HepG2 (cell line): ENCODE measurements at regions not wholly inside any gene's neighbourhood (a gene's known extent, or its start where the extent isn't known, plus 50 kb on each side); places are given as distances from the start of the nearest gene placed in this dataset.

Source experiments
- BCL6 ChIP-seq: IDR thresholded peaks from 2 replicates; pipeline ENCODE4 v1.6.1; 2016; ENCODE audit warnings: missing genetic modification reagents, missing compliant biosample characterization
- CENPT ChIP-seq: sonication (generic); formaldehyde crosslinking; IDR thresholded peaks from 2 replicates; pipeline ENCODE4 v1.8.0; 2022; ENCODE audit warnings: low read depth, mild to moderate bottlenecking, moderate library complexity, missing genetic modification reagents
- ELF1 ChIP-seq: sonication (generic); formaldehyde crosslinking; IDR thresholded peaks from 2 replicates; pipeline ENCODE4 v1.4.0; 2020; ENCODE audit warnings: missing genetic modification reagents
- HNRNPLL ChIP-seq: fragments of 200-400 bp; formaldehyde crosslinking; IDR thresholded peaks from 2 replicates; pipeline ENCODE4 v1.6.1; 2017; ENCODE audit warnings: mild to moderate bottlenecking, low read depth, low read length; ENCODE audit not compliant: poor library complexity, severe bottlenecking
- POLR2A ChIP-seq, 2 experiments: IDR thresholded peaks; 2 replicates each; pipeline ENCODE4 v1.6.1; 2011; ENCODE audit warnings: low read depth in 2 of 2, low read length in 2 of 2, mild to moderate bottlenecking in 1 of 2, moderate library complexity in 1 of 2; ENCODE audit not compliant: insufficient read depth in 1 of 2
- STAG1 ChIP-seq: sonication (generic); formaldehyde crosslinking; IDR thresholded peaks from 2 replicates; pipeline ENCODE4 v1.4.0; 2020; ENCODE audit warnings: missing genetic modification reagents
- THAP11 ChIP-seq: IDR thresholded peaks from 2 replicates; pipeline ENCODE4 v1.6.1; 2016; ENCODE audit warnings: missing biosample characterization, missing genetic modification reagents
- ZMYM4 ChIP-seq: sonication (generic); formaldehyde crosslinking; IDR thresholded peaks from 2 replicates; pipeline ENCODE4 v1.8.1; 2023; ENCODE audit warnings: mild to moderate bottlenecking, missing genetic modification reagents
- ZNF230 ChIP-seq: sonication (generic); formaldehyde crosslinking; IDR thresholded peaks from 2 replicates; pipeline ENCODE4 v1.4.0; 2020; ENCODE audit warnings: mild to moderate bottlenecking, missing genetic modification reagents
- ZNF263 ChIP-seq: sonication (generic); formaldehyde crosslinking; IDR thresholded peaks from 2 replicates; pipeline ENCODE4 v1.4.0; 2020; ENCODE audit warnings: missing genetic modification reagents
- ZNF333 ChIP-seq: sonication (generic); formaldehyde crosslinking; IDR thresholded peaks from 2 replicates; pipeline ENCODE4 v1.4.0; 2020; ENCODE audit warnings: mild to moderate bottlenecking, missing genetic modification reagents, borderline replicate concordance
- ZNF343 ChIP-seq: sonication (generic); formaldehyde crosslinking; IDR thresholded peaks from 2 replicates; pipeline ENCODE4 v1.4.0; 2020; ENCODE audit warnings: mild to moderate bottlenecking, missing genetic modification reagents
- ZNF430 ChIP-seq: sonication (generic); formaldehyde crosslinking; IDR thresholded peaks from 2 replicates; pipeline ENCODE4 v1.9.0; 2021; ENCODE audit warnings: mild to moderate bottlenecking, missing genetic modification reagents
- ZNF777 ChIP-seq: sonication (generic); formaldehyde crosslinking; IDR thresholded peaks from 2 replicates; pipeline ENCODE4 v1.4.0; 2020; ENCODE audit warnings: missing genetic modification reagents
- TF ChIP-seq, protein P1 (sequence below): sonication (generic); formaldehyde crosslinking; IDR thresholded peaks from 2 replicates; pipeline ENCODE4 v1.8.0; 2023; ENCODE audit warnings: mild to moderate bottlenecking, missing genetic modification reagents
- TF ChIP-seq, protein P2 (sequence below): IDR thresholded peaks from 2 replicates; pipeline ENCODE4 v1.6.1; 2012; ENCODE audit warnings: inconsistent platforms
- TF ChIP-seq, protein P3 (sequence below): sonication (generic); formaldehyde crosslinking; conservative IDR thresholded peaks from 2 replicates; pipeline ENCODE4 v1.8.0; 2022; ENCODE audit warnings: mild to moderate bottlenecking, moderate library complexity, missing genetic modification reagents
- TF ChIP-seq, protein P4 (sequence below): sonication (generic); formaldehyde crosslinking; IDR thresholded peaks from 2 replicates; pipeline ENCODE4 v1.4.0; 2020; ENCODE audit warnings: mild to moderate bottlenecking, missing genetic modification reagents
- TF ChIP-seq, protein P5 (sequence below): sonication (generic); formaldehyde crosslinking; IDR thresholded peaks from 2 replicates; pipeline ENCODE4 v1.5.0; 2020; ENCODE audit warnings: missing genetic modification reagents
- TF ChIP-seq, protein P6 (sequence below): sonication (generic); formaldehyde crosslinking; IDR thresholded peaks from 2 replicates; pipeline ENCODE4 v1.4.0; 2020; ENCODE audit warnings: missing genetic modification reagents

DNA sequence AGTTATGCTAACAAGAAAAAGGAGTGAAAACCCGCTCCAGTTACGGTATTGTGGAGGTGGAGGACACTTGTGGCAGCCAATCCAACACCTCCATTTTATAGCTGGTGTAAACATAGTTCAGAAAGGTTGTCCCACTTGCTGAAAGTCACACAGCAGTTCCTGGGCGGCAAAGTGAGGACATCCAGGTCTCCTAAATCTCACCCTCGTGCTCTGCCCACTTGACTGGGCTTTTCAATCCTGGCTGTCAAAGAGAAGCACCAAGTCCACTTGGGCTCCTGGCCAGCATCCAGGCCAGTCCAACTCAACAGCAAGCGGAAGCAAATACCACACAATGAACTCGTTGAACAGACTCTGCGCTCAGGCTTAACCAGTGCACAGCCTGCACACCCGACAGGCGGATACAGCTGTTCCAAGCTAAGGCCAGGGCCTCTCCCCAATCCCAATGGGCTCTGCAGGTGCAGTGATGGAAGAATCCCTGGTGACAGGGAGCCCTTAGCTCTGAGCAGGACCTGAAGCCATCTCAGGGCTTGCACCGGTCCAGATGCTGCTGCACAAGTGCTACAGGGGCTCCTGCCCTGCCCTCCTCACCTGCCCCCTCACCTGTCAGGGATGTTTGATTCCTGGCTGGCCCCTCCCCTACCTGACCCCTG, 89.8 kb upstream of the METTL9 start (continued):
- TF ChIP-seq, protein P1, sequence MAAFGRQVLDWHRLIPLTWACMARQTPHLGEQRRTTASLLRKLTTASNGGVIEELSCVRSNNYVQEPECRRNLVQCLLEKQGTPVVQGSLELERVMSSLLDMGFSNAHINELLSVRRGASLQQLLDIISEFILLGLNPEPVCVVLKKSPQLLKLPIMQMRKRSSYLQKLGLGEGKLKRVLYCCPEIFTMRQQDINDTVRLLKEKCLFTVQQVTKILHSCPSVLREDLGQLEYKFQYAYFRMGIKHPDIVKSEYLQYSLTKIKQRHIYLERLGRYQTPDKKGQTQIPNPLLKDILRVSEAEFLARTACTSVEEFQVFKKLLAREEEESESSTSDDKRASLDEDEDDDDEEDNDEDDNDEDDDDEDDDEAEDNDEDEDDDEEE (CRISPR knock-in tag): peak; percentile 92
- TF ChIP-seq ZMYM4 (CRISPR knock-in tag) (peak; percentile 62; the same call in 1 of the 2 replicates), THAP11 (peak; percentile 55), ZNF777 (peak; percentile 40; the same call in 1 of the 2 replicates), ZNF333 (CRISPR knock-in tag) (peak; percentile 93; the same call in 1 of the 2 replicates), ZNF343 (peak; percentile 1; the same call in 1 of the 2 replicates), ZNF263 (peak; percentile 70), BCL6 (peak; percentile 74), ZNF230 (CRISPR knock-in tag) (peak; percentile 63; the same call in 1 of the 2 replicates), ELF1 (peak; percentile 67), CENPT (CRISPR knock-in tag) (peak; percentile 93; the same call in 1 of the 2 replicates), STAG1 (CRISPR knock-in tag) (peak; percentile 21; the same call in 1 of the 2 replicates), POLR2A (IDR thresholded peaks at IDR 0.05; ENCODE audit: insufficient read depth in 1 of 2, low read depth in 2 of 2, low read length in 2 of 2) (peak; percentile 3 to 33; a peak in 2 of 4 replicates), HNRNPLL (peak; percentile 33), ZNF430 (CRISPR knock-in tag) (peak; percentile 14; the same call in 1 of the 2 replicates)
- TF ChIP-seq, protein P2, sequence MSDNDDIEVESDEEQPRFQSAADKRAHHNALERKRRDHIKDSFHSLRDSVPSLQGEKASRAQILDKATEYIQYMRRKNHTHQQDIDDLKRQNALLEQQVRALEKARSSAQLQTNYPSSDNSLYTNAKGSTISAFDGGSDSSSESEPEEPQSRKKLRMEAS: peak; percentile 79
- TF ChIP-seq, protein P3, sequence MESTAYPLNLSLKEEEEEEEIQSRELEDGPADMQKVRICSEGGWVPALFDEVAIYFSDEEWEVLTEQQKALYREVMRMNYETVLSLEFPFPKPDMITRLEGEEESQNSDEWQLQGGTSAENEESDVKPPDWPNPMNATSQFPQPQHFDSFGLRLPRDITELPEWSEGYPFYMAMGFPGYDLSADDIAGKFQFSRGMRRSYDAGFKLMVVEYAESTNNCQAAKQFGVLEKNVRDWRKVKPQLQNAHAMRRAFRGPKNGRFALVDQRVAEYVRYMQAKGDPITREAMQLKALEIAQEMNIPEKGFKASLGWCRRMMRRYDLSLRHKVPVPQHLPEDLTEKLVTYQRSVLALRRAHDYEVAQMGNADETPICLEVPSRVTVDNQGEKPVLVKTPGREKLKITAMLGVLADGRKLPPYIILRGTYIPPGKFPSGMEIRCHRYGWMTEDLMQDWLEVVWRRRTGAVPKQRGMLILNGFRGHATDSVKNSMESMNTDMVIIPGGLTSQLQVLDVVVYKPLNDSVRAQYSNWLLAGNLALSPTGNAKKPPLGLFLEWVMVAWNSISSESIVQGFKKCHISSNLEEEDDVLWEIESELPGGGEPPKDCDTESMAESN (CRISPR knock-in tag): 0 out of 2 replicates have a peak, but pooled peaks have one; percentile 46
- TF ChIP-seq, protein P4, sequence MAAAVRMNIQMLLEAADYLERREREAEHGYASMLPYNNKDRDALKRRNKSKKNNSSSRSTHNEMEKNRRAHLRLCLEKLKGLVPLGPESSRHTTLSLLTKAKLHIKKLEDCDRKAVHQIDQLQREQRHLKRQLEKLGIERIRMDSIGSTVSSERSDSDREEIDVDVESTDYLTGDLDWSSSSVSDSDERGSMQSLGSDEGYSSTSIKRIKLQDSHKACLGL (CRISPR knock-in tag): peak; percentile 73
- TF ChIP-seq, protein P5, sequence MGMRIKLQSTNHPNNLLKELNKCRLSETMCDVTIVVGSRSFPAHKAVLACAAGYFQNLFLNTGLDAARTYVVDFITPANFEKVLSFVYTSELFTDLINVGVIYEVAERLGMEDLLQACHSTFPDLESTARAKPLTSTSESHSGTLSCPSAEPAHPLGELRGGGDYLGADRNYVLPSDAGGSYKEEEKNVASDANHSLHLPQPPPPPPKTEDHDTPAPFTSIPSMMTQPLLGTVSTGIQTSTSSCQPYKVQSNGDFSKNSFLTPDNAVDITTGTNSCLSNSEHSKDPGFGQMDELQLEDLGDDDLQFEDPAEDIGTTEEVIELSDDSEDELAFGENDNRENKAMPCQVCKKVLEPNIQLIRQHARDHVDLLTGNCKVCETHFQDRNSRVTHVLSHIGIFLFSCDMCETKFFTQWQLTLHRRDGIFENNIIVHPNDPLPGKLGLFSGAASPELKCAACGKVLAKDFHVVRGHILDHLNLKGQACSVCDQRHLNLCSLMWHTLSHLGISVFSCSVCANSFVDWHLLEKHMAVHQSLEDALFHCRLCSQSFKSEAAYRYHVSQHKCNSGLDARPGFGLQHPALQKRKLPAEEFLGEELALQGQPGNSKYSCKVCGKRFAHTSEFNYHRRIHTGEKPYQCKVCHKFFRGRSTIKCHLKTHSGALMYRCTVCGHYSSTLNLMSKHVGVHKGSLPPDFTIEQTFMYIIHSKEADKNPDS (CRISPR knock-in tag): peak; percentile 15; the same call in 1 of the 2 replicates
- TF ChIP-seq, protein P6, sequence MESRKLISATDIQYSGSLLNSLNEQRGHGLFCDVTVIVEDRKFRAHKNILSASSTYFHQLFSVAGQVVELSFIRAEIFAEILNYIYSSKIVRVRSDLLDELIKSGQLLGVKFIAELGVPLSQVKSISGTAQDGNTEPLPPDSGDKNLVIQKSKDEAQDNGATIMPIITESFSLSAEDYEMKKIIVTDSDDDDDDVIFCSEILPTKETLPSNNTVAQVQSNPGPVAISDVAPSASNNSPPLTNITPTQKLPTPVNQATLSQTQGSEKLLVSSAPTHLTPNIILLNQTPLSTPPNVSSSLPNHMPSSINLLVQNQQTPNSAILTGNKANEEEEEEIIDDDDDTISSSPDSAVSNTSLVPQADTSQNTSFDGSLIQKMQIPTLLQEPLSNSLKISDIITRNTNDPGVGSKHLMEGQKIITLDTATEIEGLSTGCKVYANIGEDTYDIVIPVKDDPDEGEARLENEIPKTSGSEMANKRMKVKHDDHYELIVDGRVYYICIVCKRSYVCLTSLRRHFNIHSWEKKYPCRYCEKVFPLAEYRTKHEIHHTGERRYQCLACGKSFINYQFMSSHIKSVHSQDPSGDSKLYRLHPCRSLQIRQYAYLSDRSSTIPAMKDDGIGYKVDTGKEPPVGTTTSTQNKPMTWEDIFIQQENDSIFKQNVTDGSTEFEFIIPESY: peak; percentile 97
